Activated T-helper 17 cell treated with anti-CD3 and anti-CD28 coated beads, Interleukin-2, amount 50 U/mL, for 72 hours (primary cell): ENCODE measurements at regions not wholly inside any gene's neighbourhood (a gene's known extent, or its start where the extent isn't known, plus 50 kb on each side); places are given as distances from the start of the nearest gene placed in this dataset.

Source experiments
- ATAC-seq: fragments of 150-1000 bp; cut with Tn5 transposase; replicated peaks from 2 replicates; pipeline ENCODE4 v1.10.0; 2021; ENCODE audit warnings: mild to moderate bottlenecking, moderate library complexity
- H3K27ac Mint-ChIP-seq: one replicate; pipeline ENCODE4 v1.8.0; 2022; ENCODE audit warnings: mixed read lengths
- H3K27me3 Mint-ChIP-seq: one replicate; pipeline ENCODE4 v1.8.0; 2022; ENCODE audit warnings: mixed read lengths
- H3K36me3 Mint-ChIP-seq: one replicate; pipeline ENCODE4 v1.8.0; 2022; ENCODE audit warnings: low read depth, mild to moderate bottlenecking, mixed read lengths
- H3K4me1 Mint-ChIP-seq: one replicate; pipeline ENCODE4 v1.8.0; 2022; ENCODE audit warnings: mixed read lengths
- H3K4me3 Mint-ChIP-seq: one replicate; pipeline ENCODE4 v1.8.0; 2022; ENCODE audit warnings: mild to moderate bottlenecking, mixed read lengths
- H3K9me3 Mint-ChIP-seq: one replicate; pipeline ENCODE4 v1.8.0; 2022; ENCODE audit warnings: mixed read lengths

DNA sequence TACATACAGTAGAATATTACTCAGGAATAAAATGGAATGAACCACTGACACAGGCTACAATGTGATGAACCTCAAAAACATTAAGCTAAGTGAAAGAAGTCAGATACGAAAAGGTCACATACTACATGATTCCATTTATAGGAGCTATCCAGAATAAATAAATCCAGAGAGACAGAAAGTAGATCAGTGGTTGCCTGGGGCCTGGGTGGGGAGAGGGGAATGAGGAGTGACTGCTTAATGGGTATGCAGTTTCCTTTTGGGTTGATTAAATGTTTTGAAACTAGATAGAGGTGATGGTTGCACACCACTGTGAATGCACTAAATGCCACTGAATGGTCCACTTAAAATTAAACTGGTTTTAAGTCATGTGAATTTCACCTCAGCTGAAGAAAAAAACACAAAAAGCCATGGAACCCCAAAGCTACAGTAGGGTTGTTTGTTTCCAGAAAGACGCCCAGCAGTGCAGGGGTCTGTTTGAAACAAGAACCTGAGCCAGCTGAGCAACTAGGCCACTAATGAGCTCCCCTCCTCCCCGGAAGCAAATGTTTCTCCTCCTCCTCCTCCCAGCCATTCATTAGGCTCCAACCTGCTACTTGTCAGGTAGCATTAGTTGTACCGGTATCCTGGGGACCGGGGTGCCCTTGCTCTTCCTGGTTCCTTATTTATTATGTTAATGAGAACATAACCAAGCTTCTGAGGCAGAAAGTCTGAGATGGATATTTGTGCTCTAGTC lies 168.4 kb downstream of the EVX1 start:
- H3K27ac Mint-ChIP-seq, result no peak overlapping the region
- no peak for ATAC-seq
- no peaks in the 10 kb centered on the region for H3K9me3 Mint-ChIP-seq
- H3K4me3 Mint-ChIP-seq, result no peak overlapping the region
- peaks cover 10% of the 10 kb centered on the region for H3K27me3 Mint-ChIP-seq
- H3K4me1 Mint-ChIP-seq, result no peaks in the 10 kb centered on the region
- H3K36me3 Mint-ChIP-seq, result no peaks in the 10 kb centered on the region

DNA sequence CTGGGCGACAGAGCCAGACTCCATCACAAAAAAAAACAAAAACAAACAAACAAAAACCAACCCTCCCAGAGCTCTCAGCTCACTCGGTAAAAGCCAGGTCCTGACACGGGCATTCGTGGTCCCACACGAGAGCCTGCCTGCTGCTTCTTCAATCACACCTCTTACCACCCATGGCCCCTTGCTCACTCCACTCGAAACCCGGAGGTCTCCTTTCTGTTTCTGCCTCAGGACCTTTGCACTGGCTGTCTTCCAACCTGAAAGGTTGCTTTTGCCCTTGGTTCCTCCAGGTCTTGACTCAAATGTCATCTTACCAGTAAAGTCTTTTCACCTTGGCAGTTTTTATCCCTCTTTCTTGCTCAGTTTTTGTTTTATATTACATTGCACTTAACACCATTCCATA lies 169.6 kb downstream of the EVX1 start:
- H3K4me1 Mint-ChIP-seq, result no peaks in the 10 kb centered on the region
- no peaks in the 10 kb centered on the region for H3K36me3 Mint-ChIP-seq
- no peak overlapping the region for H3K27ac Mint-ChIP-seq
- ATAC-seq, result no peak
- peaks cover 6% of the 10 kb centered on the region for H3K27me3 Mint-ChIP-seq
- H3K9me3 Mint-ChIP-seq, result no peaks in the 10 kb centered on the region
- H3K4me3 Mint-ChIP-seq, result no peak overlapping the region

DNA sequence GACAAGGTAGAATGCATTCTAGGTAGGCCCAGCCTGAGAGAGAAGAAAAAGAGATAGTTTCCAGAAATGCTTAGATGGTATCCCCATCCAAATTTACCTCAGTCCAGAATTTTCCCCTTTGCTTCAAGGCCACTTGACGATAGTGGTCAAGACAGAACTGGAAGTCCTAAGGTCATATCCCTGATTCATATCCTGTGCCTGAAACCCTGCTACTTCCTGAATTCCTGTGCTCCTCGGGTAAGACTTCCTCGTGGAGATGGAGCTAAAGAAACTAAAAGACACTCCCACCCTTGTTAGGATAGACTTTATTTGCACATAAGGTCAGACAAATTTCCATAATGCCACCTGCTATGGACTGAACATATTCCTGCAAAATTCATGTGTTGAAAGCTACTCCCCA lies 175.9 kb downstream of the EVX1 start:
- Mint-ChIP-seq H3K36me3 (no peaks in the 10 kb centered on the region), H3K27ac (no peak overlapping the region), H3K4me1 (no peaks in the 10 kb centered on the region), H3K4me3 (no peak overlapping the region), H3K9me3 (no peaks in the 10 kb centered on the region), H3K27me3 (peaks cover 7% of the 10 kb centered on the region)
- no peak for ATAC-seq

DNA sequence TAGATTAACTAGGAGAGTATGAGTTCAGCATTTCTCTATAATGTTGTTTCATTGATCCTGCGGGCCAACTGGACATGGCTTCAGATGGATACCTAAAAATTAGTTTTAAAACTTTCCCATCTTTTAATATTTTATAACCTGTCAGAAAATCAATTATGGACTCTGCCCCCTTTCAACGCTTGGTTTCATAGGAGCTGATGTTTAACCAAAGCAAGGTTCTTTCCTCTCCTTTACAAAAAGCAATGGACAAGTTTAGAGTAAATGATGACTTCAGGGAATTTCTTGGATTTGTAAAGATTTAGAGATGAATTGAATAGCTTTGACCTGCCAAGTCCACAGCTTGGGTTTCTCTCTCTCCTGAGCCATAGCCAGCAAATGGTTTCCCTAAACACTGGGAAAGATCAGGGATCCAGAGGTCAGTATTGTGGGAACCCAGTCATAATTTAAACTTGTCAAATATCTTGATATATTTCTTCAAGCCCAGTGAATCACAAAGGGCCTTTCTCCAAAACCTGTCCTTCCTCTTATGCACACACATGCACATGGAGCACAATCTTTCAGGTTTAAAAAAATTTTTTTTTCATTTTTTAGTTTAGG lies 177.1 kb downstream of the EVX1 start:
- no peak for ATAC-seq
- Mint-ChIP-seq H3K9me3 (no peaks in the 10 kb centered on the region), H3K4me1 (no peaks in the 10 kb centered on the region), H3K27ac (no peak overlapping the region), H3K27me3 (peaks cover 7% of the 10 kb centered on the region), H3K36me3 (no peaks in the 10 kb centered on the region), H3K4me3 (no peak overlapping the region)

DNA sequence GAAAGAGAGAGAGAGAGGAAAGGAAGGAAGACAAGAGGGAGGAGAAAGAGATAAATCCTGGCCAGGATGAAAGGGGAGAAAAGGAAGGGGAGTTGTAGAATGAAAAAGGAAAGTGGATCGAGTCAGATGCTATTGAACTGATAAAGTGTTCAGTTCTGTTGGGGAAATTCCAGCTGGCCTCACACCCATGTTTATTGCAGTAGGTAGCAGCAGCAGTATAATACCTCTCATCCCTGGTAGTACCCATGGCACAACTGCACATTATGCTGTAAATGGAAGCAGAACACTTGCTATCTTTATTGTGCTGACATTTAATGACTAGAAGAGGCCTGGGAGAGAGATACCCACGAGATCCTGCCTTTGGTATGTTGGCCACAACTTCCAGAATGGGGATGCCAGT lies 178.1 kb downstream of the EVX1 start:
- no peak for ATAC-seq
- no peaks in the 10 kb centered on the region for H3K36me3 Mint-ChIP-seq
- no peak overlapping the region for H3K27ac Mint-ChIP-seq
- H3K4me3 Mint-ChIP-seq, result no peak overlapping the region
- no peaks in the 10 kb centered on the region for H3K9me3 Mint-ChIP-seq
- H3K4me1 Mint-ChIP-seq, result no peaks in the 10 kb centered on the region
- peaks cover 13% of the 10 kb centered on the region for H3K27me3 Mint-ChIP-seq

DNA sequence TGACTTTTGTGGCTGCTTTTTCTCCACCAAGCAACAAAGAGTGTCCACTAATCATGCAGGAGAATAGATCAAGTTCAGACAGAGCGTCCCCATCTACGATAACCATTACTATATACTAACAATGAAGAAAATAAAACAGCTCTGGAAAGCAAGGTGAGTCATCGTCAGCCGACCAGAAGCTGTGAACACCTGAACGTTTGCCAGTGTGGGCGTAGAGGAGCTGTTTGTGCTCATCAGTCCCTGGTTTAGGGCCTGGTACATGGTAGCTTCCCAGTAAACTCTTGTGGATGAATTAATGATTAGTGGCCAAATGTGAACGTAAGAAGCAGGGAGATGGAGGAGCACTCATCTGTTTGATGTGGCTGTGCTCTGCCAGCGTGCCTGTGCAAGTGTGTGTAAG lies 180.7 kb downstream of the EVX1 start:
- ATAC-seq, result no peak
- Mint-ChIP-seq H3K27me3 (peaks cover 13% of the 10 kb centered on the region), H3K4me1 (no peaks in the 10 kb centered on the region), H3K4me3 (no peak overlapping the region), H3K27ac (no peak overlapping the region), H3K9me3 (no peaks in the 10 kb centered on the region), H3K36me3 (no peaks in the 10 kb centered on the region)

DNA sequence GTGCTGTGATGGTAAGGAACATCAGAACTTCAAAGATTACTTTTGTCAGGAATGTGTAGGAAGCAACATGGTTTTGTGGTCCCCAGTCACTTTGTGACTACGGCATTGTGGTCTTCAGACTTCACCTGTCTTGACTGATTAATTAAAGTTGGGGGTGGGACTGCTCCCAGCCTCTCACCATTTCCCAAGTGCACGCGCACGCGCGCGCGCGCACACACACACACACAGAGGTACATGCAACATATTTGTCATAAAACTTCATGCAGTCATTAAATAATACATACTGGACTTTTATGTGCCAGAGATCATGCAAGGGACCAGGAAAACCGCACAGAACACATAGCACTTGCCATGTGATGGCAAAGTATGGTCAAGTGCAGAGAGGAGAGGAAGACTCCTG lies 181.2 kb downstream of the EVX1 start:
- Mint-ChIP-seq H3K27me3 (peaks cover 13% of the 10 kb centered on the region), H3K9me3 (no peaks in the 10 kb centered on the region), H3K36me3 (no peaks in the 10 kb centered on the region), H3K4me1 (no peaks in the 10 kb centered on the region), H3K4me3 (no peak overlapping the region), H3K27ac (no peak overlapping the region)
- ATAC-seq, result no peak

DNA sequence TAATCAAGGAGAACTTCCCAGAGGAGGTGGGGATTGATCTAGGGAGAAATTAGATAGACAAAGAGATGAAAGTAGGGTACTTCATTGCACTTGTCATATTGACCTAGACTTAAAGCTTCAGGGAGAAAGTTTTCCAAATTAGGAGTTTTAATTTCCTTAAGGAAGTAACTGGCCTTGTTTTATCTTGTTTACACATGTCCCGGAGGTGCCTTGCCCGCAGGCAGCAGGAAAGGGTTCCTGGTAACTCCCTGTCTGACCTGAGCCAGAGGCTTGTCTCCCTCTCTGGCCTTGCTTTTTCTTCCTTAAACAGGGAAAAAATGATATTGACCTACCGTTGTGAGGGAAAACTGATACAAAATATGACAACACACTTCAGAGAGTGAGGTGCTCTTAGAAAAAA lies 181.6 kb downstream of the EVX1 start:
- H3K4me1 Mint-ChIP-seq, result no peaks in the 10 kb centered on the region
- H3K27me3 Mint-ChIP-seq, result peaks cover 13% of the 10 kb centered on the region
- H3K27ac Mint-ChIP-seq, result no peak overlapping the region
- no peak for ATAC-seq
- H3K9me3 Mint-ChIP-seq, result no peaks in the 10 kb centered on the region
- H3K36me3 Mint-ChIP-seq, result no peaks in the 10 kb centered on the region
- H3K4me3 Mint-ChIP-seq, result no peak overlapping the region

DNA sequence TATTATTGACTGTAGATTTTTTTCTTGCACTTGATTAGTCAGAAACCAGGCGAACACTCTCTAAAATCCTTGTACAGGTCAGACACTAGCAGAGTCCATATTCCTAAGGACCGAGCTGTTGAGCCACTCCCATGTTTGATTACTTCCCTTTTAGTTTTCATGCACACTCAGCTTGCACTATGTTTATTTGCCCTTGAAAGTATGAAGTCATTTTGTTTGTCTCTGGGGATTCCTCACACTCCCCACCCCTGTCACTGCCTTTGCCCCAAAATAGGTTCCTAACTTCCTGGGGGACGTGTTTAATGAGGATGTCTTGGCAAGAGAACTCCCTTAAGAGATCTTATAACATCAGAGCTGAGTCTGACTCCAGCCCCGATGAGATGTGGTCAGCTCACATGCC lies 182.1 kb downstream of the EVX1 start:
- Mint-ChIP-seq H3K27ac (no peak overlapping the region), H3K27me3 (peaks cover 13% of the 10 kb centered on the region), H3K9me3 (no peaks in the 10 kb centered on the region), H3K4me1 (no peaks in the 10 kb centered on the region), H3K4me3 (no peak overlapping the region), H3K36me3 (no peaks in the 10 kb centered on the region)
- no peak for ATAC-seq

DNA sequence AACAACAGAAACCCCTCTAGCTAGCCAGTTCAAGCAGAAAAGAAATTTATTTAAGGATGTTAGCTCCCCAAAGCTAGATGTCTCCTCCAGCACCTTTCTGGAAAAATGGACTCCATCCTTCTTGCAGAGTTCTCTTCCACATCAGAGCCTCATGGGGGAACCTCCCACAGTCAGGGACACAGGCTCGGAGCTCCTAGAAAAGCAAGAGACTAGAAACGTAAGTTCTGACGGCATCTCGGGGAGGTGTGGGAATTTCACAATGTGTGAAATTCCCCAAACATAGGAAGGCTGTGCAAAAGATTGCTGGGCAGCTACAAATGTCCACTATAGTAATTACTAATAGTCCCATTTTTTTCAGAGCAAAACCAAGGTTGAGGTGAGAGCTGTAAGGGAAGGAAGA lies 184.8 kb downstream of the EVX1 start:
- H3K4me1 Mint-ChIP-seq, result no peaks in the 10 kb centered on the region
- ATAC-seq, result no peak
- H3K9me3 Mint-ChIP-seq, result no peaks in the 10 kb centered on the region
- H3K4me3 Mint-ChIP-seq, result no peak overlapping the region
- no peaks in the 10 kb centered on the region for H3K36me3 Mint-ChIP-seq
- H3K27me3 Mint-ChIP-seq, result peaks cover 15% of the 10 kb centered on the region
- no peak overlapping the region for H3K27ac Mint-ChIP-seq

DNA sequence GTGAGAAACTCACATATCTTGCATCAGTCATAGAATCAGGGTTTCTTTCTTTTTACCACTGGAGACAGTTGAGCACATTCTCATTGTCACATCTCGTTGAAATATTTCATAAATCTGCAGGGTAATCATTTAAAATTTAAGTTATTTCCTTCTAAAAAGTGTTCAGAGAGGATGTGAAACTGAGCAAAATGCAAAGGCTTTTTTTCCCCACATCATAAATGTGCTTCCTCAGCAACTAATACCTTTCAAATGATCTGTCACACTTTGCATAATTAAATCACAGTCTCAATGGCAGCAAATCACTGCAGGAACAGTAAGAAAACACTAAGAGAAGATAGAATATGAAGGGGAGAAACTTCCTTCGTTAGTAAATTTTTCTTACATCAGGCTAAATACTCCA lies 187.5 kb downstream of the EVX1 start:
- Mint-ChIP-seq H3K9me3 (no peaks in the 10 kb centered on the region), H3K4me3 (no peak overlapping the region)

DNA sequence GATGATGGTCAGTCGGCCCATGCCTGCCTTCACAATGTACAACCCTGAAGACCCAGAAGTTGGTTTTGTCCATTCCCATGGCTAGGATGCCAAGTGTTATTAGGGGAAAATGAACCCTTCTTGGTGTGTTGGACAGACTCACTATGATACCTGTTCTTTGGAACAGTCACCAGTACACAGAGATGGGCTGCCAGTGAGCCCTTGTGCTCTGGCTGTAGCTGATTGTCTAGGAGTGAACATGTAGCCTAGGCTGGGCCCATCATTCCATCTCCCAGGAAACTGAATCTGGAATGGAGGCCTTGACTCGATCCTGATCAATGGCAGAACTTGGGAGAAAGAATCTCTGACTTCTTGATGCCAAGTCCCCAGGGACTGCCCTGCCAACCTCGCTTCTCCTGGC lies 188.9 kb downstream of the EVX1 start:
- no peak overlapping the region for H3K27ac Mint-ChIP-seq
- ATAC-seq, result no peak
- H3K4me1 Mint-ChIP-seq, result no peaks in the 10 kb centered on the region
- H3K9me3 Mint-ChIP-seq, result no peaks in the 10 kb centered on the region
- H3K27me3 Mint-ChIP-seq, result peaks cover 8% of the 10 kb centered on the region
- H3K4me3 Mint-ChIP-seq, result no peak overlapping the region
- H3K36me3 Mint-ChIP-seq, result no peaks in the 10 kb centered on the region

More for the DNA sequence above, 187.5 kb downstream of the EVX1 start:
- peaks cover 15% of the 10 kb centered on the region for H3K27me3 Mint-ChIP-seq
- no peaks in the 10 kb centered on the region for H3K4me1 Mint-ChIP-seq
- no peak overlapping the region for H3K27ac Mint-ChIP-seq
- no peak for ATAC-seq
- H3K36me3 Mint-ChIP-seq, result no peaks in the 10 kb centered on the region

DNA sequence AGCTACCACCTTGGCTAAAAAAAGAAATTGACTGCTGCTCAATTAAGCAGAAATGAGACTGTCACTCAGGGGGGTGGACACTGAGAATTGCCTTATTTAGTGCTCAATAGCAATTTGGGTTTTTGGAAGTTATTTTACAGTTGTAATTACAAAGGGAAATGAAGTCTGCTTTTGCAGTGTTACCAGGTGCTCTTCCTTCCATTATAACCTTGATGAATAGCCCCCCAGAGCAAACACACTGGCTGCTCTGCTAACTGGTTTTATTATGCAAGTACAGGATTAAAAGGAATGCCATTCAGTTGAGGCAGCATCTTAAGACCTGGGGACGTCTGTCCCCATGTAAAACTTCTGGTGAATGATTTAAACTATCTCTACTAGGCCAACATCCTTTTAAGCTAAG lies 191.0 kb downstream of the EVX1 start:
- no peaks in the 10 kb centered on the region for H3K9me3 Mint-ChIP-seq
- no peaks in the 10 kb centered on the region for H3K4me1 Mint-ChIP-seq
- H3K36me3 Mint-ChIP-seq, result no peaks in the 10 kb centered on the region
- H3K27me3 Mint-ChIP-seq, result peaks cover 8% of the 10 kb centered on the region
- ATAC-seq, result no peak
- H3K4me3 Mint-ChIP-seq, result no peak overlapping the region
- H3K27ac Mint-ChIP-seq, result no peak overlapping the region

DNA sequence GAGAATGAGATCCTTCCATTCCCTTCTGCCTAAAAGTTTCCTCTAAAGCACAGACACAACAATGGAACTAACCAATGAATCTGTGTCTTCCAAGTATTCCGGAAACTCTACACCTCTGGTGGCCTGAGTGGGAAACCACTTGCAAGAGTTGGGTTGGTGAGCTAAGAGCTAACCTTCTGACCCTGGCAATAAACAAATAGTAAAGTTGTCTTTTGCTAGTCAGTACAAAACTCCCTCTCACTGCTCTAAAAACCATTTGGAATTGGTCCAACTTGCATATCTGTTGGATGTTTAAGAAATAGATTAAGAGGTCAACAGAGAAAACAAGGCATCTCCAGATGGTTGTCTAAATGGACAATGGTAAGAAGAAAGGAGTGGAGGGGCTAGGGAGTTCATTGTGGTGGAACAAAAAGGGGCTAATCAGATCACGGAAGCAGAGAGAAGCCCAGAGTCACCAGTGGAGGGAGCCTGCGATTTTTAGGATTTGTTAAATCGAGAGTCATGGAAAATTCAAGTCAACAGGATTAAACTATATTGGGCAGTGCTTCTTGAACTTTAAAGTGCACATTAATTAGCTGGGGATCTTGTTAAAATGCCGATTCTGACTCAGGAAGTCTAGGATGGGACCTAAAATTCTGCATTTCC lies 192.3 kb downstream of the EVX1 start:
- H3K9me3 Mint-ChIP-seq, result no peaks in the 10 kb centered on the region
- no peak overlapping the region for H3K27ac Mint-ChIP-seq
- H3K27me3 Mint-ChIP-seq, result peaks cover 8% of the 10 kb centered on the region
- ATAC-seq, result no peak
- no peaks in the 10 kb centered on the region for H3K4me1 Mint-ChIP-seq
- no peaks in the 10 kb centered on the region for H3K36me3 Mint-ChIP-seq
- no peak overlapping the region for H3K4me3 Mint-ChIP-seq

DNA sequence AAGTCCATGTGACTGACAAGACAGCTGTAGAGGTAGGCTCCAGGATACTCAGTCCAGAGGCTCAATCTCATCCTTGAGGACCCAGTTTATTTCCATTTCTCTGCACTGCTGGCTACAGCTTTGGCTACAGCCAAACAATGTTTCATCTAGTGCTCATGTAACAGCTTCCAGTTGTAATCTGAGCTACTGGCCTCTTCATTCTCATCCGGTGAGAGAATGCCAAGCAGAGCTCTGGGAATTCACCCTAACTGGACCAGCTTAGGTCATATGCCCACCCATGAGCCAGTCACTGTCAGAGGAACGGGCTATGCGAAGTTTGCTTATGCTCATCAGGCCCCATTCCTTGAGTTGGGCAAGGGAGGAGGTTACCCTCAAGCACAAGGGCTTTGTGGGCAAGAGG lies 192.9 kb downstream of the EVX1 start:
- Mint-ChIP-seq H3K9me3 (no peaks in the 10 kb centered on the region), H3K4me3 (no peak overlapping the region), H3K4me1 (no peaks in the 10 kb centered on the region), H3K27me3 (peaks cover 8% of the 10 kb centered on the region), H3K27ac (no peak overlapping the region), H3K36me3 (no peaks in the 10 kb centered on the region)
- no peak for ATAC-seq
